K562 (cell line): ENCODE measurements at regions not wholly inside any gene's neighbourhood (a gene's known extent, or its start where the extent isn't known, plus 50 kb on each side); places are given as distances from the start of the nearest gene placed in this dataset.
"Not testable (repeated sequence)": the region's sequence is repeated elsewhere in the genome, so short reads cannot be mapped to it uniquely, and the experiment has no call there.

ENCODE experiments used
- ATAC-seq: fragments of 200-7000 bp; cut with Tn5 transposase; 3 replicates; pipeline ENCODE4 v1.9.1; 2020; ENCODE audit warnings: moderate library complexity
- BruUV-seq: library from RNA; stranded (reverse); fragments of 400-500 nt; replicated peaks from 2 replicates; lab custom pipeline; 2021; lab: Mats Ljungman, UMichigan
- CTCF ChIA-PET: fragments of 300-600 bp; formaldehyde crosslinking; extraction: SDS; loops from one replicate; lab custom pipeline; 2021; ENCODE audit warnings: low intra/inter-chr PET ratio; lab: Yijun Ruan, JAX
- POLR2A ChIA-PET: fragments of 300-600, 350-650 bp; sonication (Branson Sonifier 250); formaldehyde crosslinking; extraction: SDS; loops from one replicate; lab custom pipeline; 2021; ENCODE audit warnings: antibody characterized with exemption, inconsistent platforms; lab: Yijun Ruan, JAX
- DNase-seq, 4 experiments: peaks; one replicate each; pipeline versions ENCODE4 v3.0.0 to v3.0.0-alpha.2; 2011 to 2018; ENCODE audit warnings: low spot score in 3 of 4, mixed read lengths in 3 of 4; ENCODE audit errors: extremely low read depth in 1 of 4
- FAIRE-seq: peaks from 2 replicates; lab custom pipeline; 2011; peaks lifted over from hg19 to GRCh38; lab: Jason Lieb, UNC
- H2AFZ ChIP-seq: 2 replicates; pipeline ENCODE4 v1.6.0; 2011; ENCODE audit warnings: low read depth, low read length, control low read depth, inconsistent platforms
- H3K27ac ChIP-seq: fragments of 200-600 bp; 3 replicates; pipeline ENCODE4 v1.8.0; 2011; ENCODE audit warnings: low read depth, mild to moderate bottlenecking, control low read depth, inconsistent platforms, low read length, moderate library complexity, mixed read lengths; ENCODE audit errors: extremely low read depth
- H3K27me3 ChIP-seq, 2 experiments: fragments of 300-600 bp in 1 of 2; 2 replicates in 1 of 2; 3 replicates in 1 of 2; pipeline versions ENCODE4 v1.6.0 to v1.8.0; 2011; ENCODE audit warnings: inconsistent platforms in 2 of 2, low read length in 2 of 2, mild to moderate bottlenecking in 1 of 2, mixed read lengths in 1 of 2, moderate library complexity in 1 of 2; ENCODE audit not compliant: control insufficient read depth in 2 of 2, insufficient read depth in 2 of 2
- H3K36me3 ChIP-seq: fragments of 300-600 bp; 3 replicates; pipeline ENCODE4 v1.8.0; 2011; ENCODE audit warnings: mild to moderate bottlenecking, low read length, inconsistent platforms; ENCODE audit not compliant: control insufficient read depth, insufficient read depth
- H3K4me1 ChIP-seq, 2 experiments: fragments of 200-600 bp in 1 of 2; replicated peaks in 1 of 2; 2 replicates in 1 of 2; 3 replicates in 1 of 2; pipeline versions ENCODE4 v1.5.1 to v1.8.0; 2011; ENCODE audit warnings: inconsistent platforms in 2 of 2, low read length in 2 of 2, mild to moderate bottlenecking in 1 of 2, mixed read lengths in 1 of 2, moderate library complexity in 1 of 2; ENCODE audit not compliant: control insufficient read depth in 2 of 2, insufficient read depth in 2 of 2
- H3K4me2 ChIP-seq: 2 replicates; pipeline ENCODE4 v1.6.1; 2011; ENCODE audit warnings: low read length, control low read depth, inconsistent platforms, mixed read lengths; ENCODE audit not compliant: insufficient read depth
- H3K4me3 ChIP-seq: fragments of 200-600 bp; sonication (generic), shearing (Covaris generic); 2 replicates; pipeline ENCODE4 v1.5.1; 2016; ENCODE audit warnings: control low read depth, inconsistent platforms
- H3K79me2 ChIP-seq: fragments of 200-600 bp; 3 replicates; pipeline ENCODE4 v1.8.0; 2011; ENCODE audit warnings: low read length, inconsistent platforms; ENCODE audit not compliant: control insufficient read depth, insufficient read depth
- H3K9ac ChIP-seq, 2 experiments: 2 replicates each; pipeline versions ENCODE4 v1.6.0 to v1.6.1; 2011; ENCODE audit warnings: low read depth in 2 of 2, low read length in 2 of 2, control low read depth in 1 of 2, inconsistent platforms in 1 of 2, mild to moderate bottlenecking in 1 of 2, mixed read lengths in 1 of 2; ENCODE audit not compliant: insufficient read depth in 1 of 2
- H3K9me1 ChIP-seq: one replicate; pipeline ENCODE4 v1.6.0; 2011; ENCODE audit warnings: inconsistent platforms, mild to moderate bottlenecking, low read length, moderate library complexity; ENCODE audit not compliant: control insufficient read depth, insufficient read depth
- H3K9me3 ChIP-seq: replicated peaks from 2 replicates; pipeline ENCODE4 v1.5.1; 2011; ENCODE audit warnings: low read depth, low read length, inconsistent platforms; ENCODE audit not compliant: control insufficient read depth, insufficient read depth
- H4K20me1 ChIP-seq: replicated peaks from 2 replicates; pipeline ENCODE4 v1.6.1; 2011; ENCODE audit warnings: low read length, inconsistent platforms, mixed read lengths; ENCODE audit not compliant: control insufficient read depth, insufficient read depth
- CREB1 ChIP-seq, 2 experiments: sonication (generic) in 1 of 2; formaldehyde crosslinking in 1 of 2; IDR thresholded peaks; 2 replicates each; pipeline versions ENCODE4 v1.6.1 to v1.8.0; 2012 to 2022; ENCODE audit warnings: inconsistent platforms in 1 of 2, mild to moderate bottlenecking in 1 of 2, missing genetic modification reagents in 1 of 2, moderate library complexity in 1 of 2
- FOXP4 ChIP-seq: sonication (generic); formaldehyde crosslinking; IDR thresholded peaks from 2 replicates; pipeline ENCODE4 v1.8.0; 2022; ENCODE audit warnings: mild to moderate bottlenecking, missing genetic modification reagents, borderline replicate concordance
- KDM1A ChIP-seq, 2 experiments: fragments of 450-650 bp; IDR thresholded peaks; 2 replicates each; pipeline ENCODE4 v1.6.1; 2016; ENCODE audit warnings: mild to moderate bottlenecking in 2 of 2
- LARP7 ChIP-seq: fragments of 450-650 bp; IDR thresholded peaks from 2 replicates; pipeline ENCODE4 v1.6.1; 2016
- ZNF583 ChIP-seq: fragments of 250-450 bp; sonication (Bioruptor Pico); IDR thresholded peaks from 2 replicates; pipeline ENCODE4 v1.4.0; 2020
- WGBS: fragments of 100-300 bp; shearing (Covaris generic); methylation state at CpG from one replicate; pipeline ENCODE4 v1.1.6; 2016; ENCODE audit warnings: low coverage, mixed read lengths; ENCODE audit not compliant: insufficient coverage; ENCODE audit errors: missing lambda C conversion rate; 5-methylcytosine and 5-hydroxymethylcytosine counted together
- in situ Hi-C: fragments of 300-500 bp; cut with MboI; formaldehyde crosslinking; loops from 4 replicates; pipeline ENCODE4 v1.15.0; 2018; ENCODE audit warnings: inconsistent platforms, mixed read lengths
- intact Hi-C: fragments of 100-400 bp; cut with micrococcal nuclease; formaldehyde crosslinking; loops from 2 replicates; pipeline ENCODE4 v1.14.2; 2022

GRCh38 chr5:108560166-108560565 is 178.3 kb upstream of the FBXL17 start:
- Histone ChIP-seq H3K9ac (no peak overlapping the region), H3K79me2 (no peaks in the 10 kb centered on the region), H2AFZ (no peak overlapping the region), H3K36me3 (no peaks in the 10 kb centered on the region), H3K4me2 (no peak overlapping the region), H3K9me3 (no peaks in the 10 kb centered on the region), H3K4me3 (no peak overlapping the region), H3K27ac (no peak overlapping the region), H3K9me1 (no peaks in the 10 kb centered on the region), H3K4me1 (peaks cover 0 to 10% of the 10 kb centered on the region in 2 experiments; a peak in 2 of 5 replicates), H3K27me3 (no peaks in the 10 kb centered on the region; a peak in 1 of 5 replicates), H4K20me1 (no peaks in the 10 kb centered on the region)
- no TSS peak for BruUV-seq
- ChIA-PET POLR2A (interaction anchor here (0.6 kb wide), 1 partner anchor 133 kb away, joined by 3 read pairs; no protein-coding TSS in a partner anchor), CTCF (no interaction called here)
- no peak for FAIRE-seq
- ATAC-seq, result no peak
- no peak for TF ChIP-seq ZNF583 (CRISPR knock-in tag)
- no peak for TF ChIP-seq CREB1 (IDR thresholded peaks at IDR 0.05)
- no peak for TF ChIP-seq CREB1 (CRISPR knock-in tag; IDR thresholded peaks at IDR 0.05)
- no peak for TF ChIP-seq FOXP4 (CRISPR knock-in tag)
- TF ChIP-seq LARP7, result no peak
- peak in 1 of 2 experiments; percentile 62; a peak in 1 of 4 replicates for TF ChIP-seq KDM1A (IDR thresholded peaks at IDR 0.05)
- 0% methylated on average over 1 of the region's 2 CpGs for WGBS
- DNase-seq, result no peak
- in situ Hi-C loops, result no loop called here
- intact Hi-C loops, result no loop called here

GRCh38 chr5:108558840-108559239 is 176.9 kb upstream of the FBXL17 start:
- WGBS, result no CpG with 5 or more reads among the region's 24 CpGs
- H3K4me1 ChIP-seq, result peaks cover 0 to 10% of the 10 kb centered on the region in 2 experiments; a peak in 2 of 5 replicates
- FAIRE-seq, H3K9me1 ChIP-seq, H3K4me3 ChIP-seq, H3K79me2 ChIP-seq, H3K9me3 ChIP-seq, H3K4me2 ChIP-seq, BruUV-seq, H3K9ac ChIP-seq, intact Hi-C loops, H2AFZ ChIP-seq, H3K36me3 ChIP-seq, CTCF ChIA-PET, in situ Hi-C loops, H3K27ac ChIP-seq, DNase-seq, H4K20me1 ChIP-seq, ATAC-seq, POLR2A ChIA-PET, H3K27me3 ChIP-seq: not testable (repeated sequence)
